ENCODE measurements at regions not wholly inside any gene's neighbourhood (a gene's known extent, or its start where the extent isn't known, plus 50 kb on each side); places are given as distances from the start of the nearest gene placed in this dataset.

GRCh38 chr6:165814679-165815078 lies 151.6 kb upstream of the PDE10A start:
- Histone ChIP-seq H3K4me1 (ENCODE audit: control insufficient read depth, insufficient read depth, low read length) (no peaks in the 10 kb centered on the region), H3K27ac (ENCODE audit: low read length) (no peak overlapping the region), H3K36me3 (ENCODE audit: control insufficient read depth, insufficient read depth, low read length) (no peaks in the 10 kb centered on the region), H3K9me3 (ENCODE audit: control insufficient read depth, insufficient read depth, low read depth, low read length) (no peaks in the 10 kb centered on the region), H3K4me3 (ENCODE audit: low read depth in 2 of 2, low read length in 2 of 2) (no peak overlapping the region), H3K27me3 (ENCODE audit: control insufficient read depth, insufficient read depth, low read length) (peaks cover 18% of the 10 kb centered on the region)
- no peak for TF ChIP-seq TCF7L2 (IDR thresholded peaks at IDR 0.05; ENCODE audit: low read depth, low read length)
- no TSS peak for BruUV-seq (replicated peaks)
- in situ Hi-C loops (cut with HindIII; ENCODE audit: low pct_unique_long_range_greater_than_20kb, low sequenced_read_pairs) (no loop called here), intact Hi-C loops (cut with micrococcal nuclease; ENCODE audit: unreplicated experiment) (no loop called here)
- ChIA-PET POLR2A (no interaction called here), CTCF (no interaction called here)
- no peak for ATAC-seq
- no peak for DNase-seq (ENCODE audit: low read depth, low spot score)

- no TSS peak for BruUV-seq (replicated peaks)
- DNase-seq (ENCODE audit: low read depth, low spot score): no peak
- no peaks in the 10 kb centered on the region for H3K9me3 ChIP-seq (ENCODE audit: control insufficient read depth, insufficient read depth, low read depth, low read length)
- in situ Hi-C loops (cut with HindIII; ENCODE audit: low pct_unique_long_range_greater_than_20kb, low sequenced_read_pairs) (no loop called here), intact Hi-C loops (cut with micrococcal nuclease; ENCODE audit: unreplicated experiment) (no loop called here)
- CTCF ChIA-PET: no interaction called here
- POLR2A ChIA-PET: no interaction called here
- TF ChIP-seq REST (IDR thresholded peaks at IDR 0.05; ENCODE audit: insufficient read depth in 1 of 2, low read depth in 2 of 2, low read length in 1 of 2): no peak
- TF ChIP-seq TCF7L2 (IDR thresholded peaks at IDR 0.05; ENCODE audit: low read depth, low read length): no peak
- TF ChIP-seq POLR2AphosphoS5 (IDR thresholded peaks at IDR 0.05; ENCODE audit: low read depth, low read length): no peak
- no peak for TF ChIP-seq SIN3A (IDR thresholded peaks at IDR 0.05; ENCODE audit: borderline replicate concordance, insufficient read depth, low read depth, low read length)
- TF ChIP-seq CTCF (IDR thresholded peaks at IDR 0.05): no peak
- peaks cover 3% of the 10 kb centered on the region; the same call in 1 of the 2 replicates for H3K27me3 ChIP-seq (ENCODE audit: control insufficient read depth, insufficient read depth, low read length)
- no peak overlapping the region for H3K27ac ChIP-seq (ENCODE audit: low read length)
- no peak for ATAC-seq
- no peaks in the 10 kb centered on the region for H3K36me3 ChIP-seq (ENCODE audit: control insufficient read depth, insufficient read depth, low read length)
- H3K4me3 ChIP-seq (ENCODE audit: low read depth in 2 of 2, low read length in 2 of 2): no peak overlapping the region
- H3K4me1 ChIP-seq (ENCODE audit: control insufficient read depth, insufficient read depth, low read length): no peaks in the 10 kb centered on the region
Measured at GRCh38 chr6:165811512-165811911, 148.5 kb upstream of the PDE10A start.

GRCh38 chr6:165808021-165808420 lies 145.0 kb upstream of the PDE10A start:
- ATAC-seq (no peak), DNase-seq (ENCODE audit: low read depth, low spot score) (no peak)
- intact Hi-C loops (cut with micrococcal nuclease; ENCODE audit: unreplicated experiment) (no loop called here), in situ Hi-C loops (cut with HindIII; ENCODE audit: low pct_unique_long_range_greater_than_20kb, low sequenced_read_pairs) (no loop called here)
- BruUV-seq (replicated peaks): no TSS peak
- Histone ChIP-seq H3K27me3 (ENCODE audit: control insufficient read depth, insufficient read depth, low read length) (peaks cover under 1% of the 10 kb centered on the region; the same call in 1 of the 2 replicates), H3K4me1 (ENCODE audit: control insufficient read depth, insufficient read depth, low read length) (no peaks in the 10 kb centered on the region), H3K27ac (ENCODE audit: low read length) (no peak overlapping the region), H3K9me3 (ENCODE audit: control insufficient read depth, insufficient read depth, low read depth, low read length) (no peaks in the 10 kb centered on the region), H3K4me3 (ENCODE audit: low read depth in 2 of 2, low read length in 2 of 2) (no peak overlapping the region), H3K36me3 (ENCODE audit: control insufficient read depth, insufficient read depth, low read length) (no peaks in the 10 kb centered on the region)
- ChIA-PET POLR2A (no interaction called here), CTCF (no interaction called here)
- TF ChIP-seq SIN3A (IDR thresholded peaks at IDR 0.05; ENCODE audit: borderline replicate concordance, insufficient read depth, low read depth, low read length): no peak
- no peak for TF ChIP-seq TCF7L2 (IDR thresholded peaks at IDR 0.05; ENCODE audit: low read depth, low read length)
- TF ChIP-seq POLR2AphosphoS5 (IDR thresholded peaks at IDR 0.05; ENCODE audit: low read depth, low read length): no peak
- TF ChIP-seq REST (IDR thresholded peaks at IDR 0.05; ENCODE audit: insufficient read depth in 1 of 2, low read depth in 2 of 2, low read length in 1 of 2): no peak
- no peak for TF ChIP-seq CTCF (IDR thresholded peaks at IDR 0.05)

Data from Panc1 (cell line).